H1 (cell line): ENCODE measurements at regions not wholly inside any gene's neighbourhood (a gene's known extent, or its start where the extent isn't known, plus 50 kb on each side); places are given as distances from the start of the nearest gene placed in this dataset.

Source experiments
- CTCF ChIA-PET: fragments of 300-600 bp; sonication (Branson Sonifier 250); formaldehyde crosslinking; loops from one replicate; lab custom pipeline; 2021; ENCODE audit not compliant: partially characterized antibody; lab: Charles Lee
- POLR2A ChIA-PET: fragments of 300-600 bp; sonication (Branson Sonifier 250); formaldehyde crosslinking; loops from one replicate; lab custom pipeline; 2021; ENCODE audit warnings: inconsistent platforms; ENCODE audit not compliant: partially characterized antibody; lab: Charles Lee
- DNase-seq, 2 experiments: peaks; one replicate each; pipeline versions ENCODE4 v3.0.0 to v3.0.0-alpha.2; 2010 to 2022; ENCODE audit warnings: low spot score in 2 of 2, low read depth in 1 of 2, mixed read lengths in 1 of 2
- FAIRE-seq: peaks from 2 replicates; lab custom pipeline; 2011; peaks lifted over from hg19 to GRCh38; lab: Jason Lieb, UNC
- H2AFZ ChIP-seq: 2 replicates; pipeline ENCODE4 v1.8.1; 2012; ENCODE audit warnings: low read length, inconsistent platforms
- H2AK5ac ChIP-seq: 2 replicates; pipeline ENCODE4 v1.6.1; 2013; ENCODE audit warnings: low read depth, low read length
- H2BK120ac ChIP-seq: replicated peaks from 2 replicates; pipeline ENCODE3; 2013; ENCODE audit warnings: low read depth, low read length, inconsistent platforms
- H2BK12ac ChIP-seq: 2 replicates; pipeline ENCODE4 v1.6.1; 2013; ENCODE audit warnings: low read depth, low read length
- H2BK15ac ChIP-seq: 2 replicates; pipeline ENCODE4 v1.6.1; 2013; ENCODE audit warnings: low read length
- H2BK20ac ChIP-seq: 2 replicates; pipeline ENCODE4 v1.6.1; 2013; ENCODE audit warnings: low read length
- H2BK5ac ChIP-seq: 2 replicates; pipeline ENCODE4 v1.6.1; 2013; ENCODE audit warnings: low read depth, low read length
- H3K14ac ChIP-seq: 2 replicates; pipeline ENCODE4 v1.6.1; 2013; ENCODE audit warnings: inconsistent platforms; ENCODE audit not compliant: insufficient read length
- H3K18ac ChIP-seq: 2 replicates; pipeline ENCODE4 v1.6.1; 2013; ENCODE audit warnings: low read length; ENCODE audit errors: extremely low read depth
- H3K23ac ChIP-seq: 2 replicates; pipeline ENCODE4 v1.6.1; 2013; ENCODE audit warnings: inconsistent platforms; ENCODE audit not compliant: insufficient read length
- H3K23me2 ChIP-seq: 2 replicates; pipeline ENCODE4 v1.6.1; 2013; ENCODE audit warnings: low read depth, low read length
- H3K27ac ChIP-seq: 2 replicates; pipeline ENCODE4 v1.6.1; 2011; ENCODE audit warnings: low read depth, low read length, inconsistent platforms
- H3K27me3 ChIP-seq, 4 experiments: replicated peaks in 1 of 4; 1 replicate in 1 of 4; 2 replicates in 3 of 4; pipeline versions ENCODE4 v1.6.1 to v1.8.1; 2011 to 2013; ENCODE audit warnings: low read length in 3 of 4, mild to moderate bottlenecking in 3 of 4, inconsistent platforms in 2 of 4, mixed read lengths in 2 of 4, moderate library complexity in 1 of 4; ENCODE audit not compliant: control insufficient read depth in 3 of 4, insufficient read depth in 3 of 4; ENCODE audit errors: extremely low read depth in 1 of 4
- H3K36me3 ChIP-seq, 4 experiments: 2 replicates each; pipeline versions ENCODE4 v1.6.1 to v1.8.1; 2011 to 2013; ENCODE audit warnings: mild to moderate bottlenecking in 4 of 4, low read length in 3 of 4, moderate library complexity in 2 of 4, control low read depth in 1 of 4, inconsistent platforms in 1 of 4; ENCODE audit not compliant: insufficient read depth in 4 of 4, control insufficient read depth in 2 of 4
- H3K4ac ChIP-seq: replicated peaks from 2 replicates; pipeline ENCODE3; 2013; ENCODE audit warnings: low read length, low read depth, mixed read lengths, inconsistent platforms; ENCODE audit not compliant: insufficient read length
- H3K4me1 ChIP-seq, 4 experiments: replicated peaks in 1 of 4; 1 replicate in 1 of 4; 2 replicates in 3 of 4; pipeline versions ENCODE4 v1.6.1 to v1.8.1; 2011 to 2013; ENCODE audit warnings: low read length in 3 of 4, inconsistent platforms in 2 of 4, mixed read lengths in 1 of 4; ENCODE audit not compliant: insufficient read depth in 4 of 4, control insufficient read depth in 3 of 4
- H3K4me2 ChIP-seq, 2 experiments: 2 replicates each; pipeline versions ENCODE4 v1.6.1 to v1.8.1; 2011 to 2013; ENCODE audit warnings: low read depth in 2 of 2, low read length in 2 of 2, control low read depth in 1 of 2, inconsistent platforms in 1 of 2, mild to moderate bottlenecking in 1 of 2; ENCODE audit not compliant: insufficient read depth in 1 of 2
- H3K4me3 ChIP-seq, 4 experiments: fragments of 200-600, 300-600 bp in 1 of 4; sonication (generic), shearing (Covaris generic), sonication (Bioruptor Twin) in 1 of 4; 2 replicates each; pipeline versions ENCODE4 v1.5.1 to v1.8.1; 2011 to 2016; ENCODE audit warnings: low read length in 4 of 4, low read depth in 3 of 4, control low read depth in 2 of 4, inconsistent platforms in 2 of 4, mild to moderate bottlenecking in 2 of 4, mixed read lengths in 1 of 4, moderate library complexity in 1 of 4; ENCODE audit not compliant: insufficient read depth in 2 of 4; ENCODE audit errors: extremely low read depth in 1 of 4
- H3K56ac ChIP-seq: replicated peaks from 2 replicates; pipeline ENCODE3; 2013; ENCODE audit warnings: low read depth, mild to moderate bottlenecking, mixed read lengths, low read length, inconsistent platforms; ENCODE audit not compliant: insufficient read length
- H3K79me1 ChIP-seq: 2 replicates; pipeline ENCODE4 v1.6.1; 2013; ENCODE audit warnings: low read depth, low read length, control low read depth
- H3K79me2 ChIP-seq, 2 experiments: 2 replicates each; pipeline versions ENCODE4 v1.6.1 to v1.8.1; 2012 to 2013; ENCODE audit warnings: low read length in 2 of 2, mild to moderate bottlenecking in 2 of 2, inconsistent platforms in 1 of 2; ENCODE audit not compliant: insufficient read depth in 2 of 2, control insufficient read depth in 1 of 2
- H3K9ac ChIP-seq, 4 experiments: replicated peaks in 1 of 4; 1 replicate in 1 of 4; 2 replicates in 3 of 4; pipeline versions ENCODE4 v1.6.1 to v1.8.1; 2011 to 2013; ENCODE audit warnings: low read depth in 3 of 4, low read length in 3 of 4, control low read depth in 2 of 4, mild to moderate bottlenecking in 2 of 4, moderate library complexity in 2 of 4, inconsistent platforms in 1 of 4; ENCODE audit errors: extremely low read depth in 1 of 4
- H3K9me3 ChIP-seq, 2 experiments: 2 replicates each; pipeline versions ENCODE4 v1.6.1 to v1.8.1; 2012 to 2013; ENCODE audit warnings: mild to moderate bottlenecking in 2 of 2, moderate library complexity in 2 of 2, control low read depth in 1 of 2, inconsistent platforms in 1 of 2, low read depth in 1 of 2, low read length in 1 of 2, mixed read lengths in 1 of 2; ENCODE audit not compliant: insufficient read depth in 2 of 2
- H4K20me1 ChIP-seq, 2 experiments: replicated peaks in 1 of 2; 2 replicates each; pipeline versions ENCODE3 to v1.8.1; 2011 to 2013; ENCODE audit warnings: inconsistent platforms in 2 of 2, low read length in 2 of 2, mild to moderate bottlenecking in 1 of 2; ENCODE audit not compliant: insufficient read depth in 2 of 2, control insufficient read depth in 1 of 2
- H4K5ac ChIP-seq: 2 replicates; pipeline ENCODE4 v1.6.1; 2013; ENCODE audit warnings: low read length, low read depth, mixed read lengths, inconsistent platforms; ENCODE audit not compliant: insufficient read length
- H4K8ac ChIP-seq: 2 replicates; pipeline ENCODE4 v1.8.0; 2013; ENCODE audit warnings: mild to moderate bottlenecking, moderate library complexity, low read length, inconsistent platforms; ENCODE audit not compliant: insufficient read depth; ENCODE audit errors: extremely low read depth
- H4K91ac ChIP-seq: replicated peaks from 2 replicates; pipeline ENCODE3; 2013; ENCODE audit warnings: low read length, mixed read lengths, inconsistent platforms; ENCODE audit not compliant: insufficient read length
- HDAC2 ChIP-seq, 2 experiments: fragments of 300-600 bp in 1 of 2; sonication (generic) in 1 of 2; IDR thresholded peaks; 2 replicates each; pipeline ENCODE4 v1.6.1; 2011 to 2012; ENCODE audit warnings: low read depth in 2 of 2, low read length in 2 of 2, mild to moderate bottlenecking in 2 of 2, moderate library complexity in 2 of 2, borderline replicate concordance in 1 of 2, inconsistent platforms in 1 of 2
- SAP30 ChIP-seq: fragments of 300-600 bp; sonication (generic); IDR thresholded peaks from 2 replicates; pipeline ENCODE4 v1.7.1; 2012; ENCODE audit warnings: low read length, moderate library complexity, mild to moderate bottlenecking, inconsistent platforms; ENCODE audit not compliant: insufficient read depth, insufficient replicate concordance
- SP1 ChIP-seq: IDR thresholded peaks from 2 replicates; pipeline ENCODE4 v1.6.1; 2011; ENCODE audit warnings: low read depth, low read length
- WGBS, 2 experiments: shearing (Covaris generic) in 1 of 2; methylation state at CpG; one replicate each; pipeline versions ENCODE4 v1.1.6 to v1.1.7; 2013 to 2015; ENCODE audit warnings: low lambda C conversion rate in 2 of 2, mixed read lengths in 2 of 2, inconsistent platforms in 1 of 2, low coverage in 1 of 2, missing lambda C conversion rate in 1 of 2; ENCODE audit not compliant: insufficient replicate concordance in 2 of 2, insufficient coverage in 1 of 2, insufficient read length in 1 of 2; ENCODE audit errors: extremely low coverage in 1 of 2, missing lambda C conversion rate in 1 of 2; 5-methylcytosine and 5-hydroxymethylcytosine counted together

GRCh38 chr18:65610939-65611338 lies 139.9 kb upstream of the CDH7 start:
- Histone ChIP-seq H3K9me3 (no peaks in the 10 kb centered on the region), H2BK20ac (no peak overlapping the region), H3K4me2 (0 out of 4 replicates have a peak overlapping the region, but pooled peaks of 1 of the 2 experiments have one; percentile 43), H4K5ac (no peak overlapping the region), H3K23me2 (no peaks in the 10 kb centered on the region), H3K4ac (no peak overlapping the region), H3K27me3 (peaks cover 8 to 25% (median 15%) of the 10 kb centered on the region in 4 experiments; a peak in 5 of 7 replicates), H4K20me1 (no peaks in the 10 kb centered on the region), H3K4me1 (peaks cover 0 to 3% (median 1%) of the 10 kb centered on the region in 4 experiments; a peak in 1 of 7 replicates), H3K14ac (no peak overlapping the region), H3K79me2 (no peaks in the 10 kb centered on the region), H3K23ac (no peak overlapping the region), H3K79me1 (no peaks in the 10 kb centered on the region), H4K8ac (no peak overlapping the region), H3K4me3 (peak overlapping the region in 1 of 4 experiments; percentile 37; a peak in 1 of 8 replicates), H2BK12ac (no peak overlapping the region), H3K56ac (no peak overlapping the region), H3K9ac (no peak overlapping the region), H3K27ac (no peak overlapping the region), H2BK120ac (no peak overlapping the region), H3K36me3 (no peaks in the 10 kb centered on the region), H4K91ac (no peak overlapping the region), H2AFZ (no peak overlapping the region), H2AK5ac (no peak overlapping the region), H3K18ac (no peak overlapping the region), H2BK5ac (no peak overlapping the region), H2BK15ac (no peak overlapping the region)
- POLR2A ChIA-PET: no interaction called here
- DNase-seq: peak in 1 of 2 experiments; percentile 33
- 4% methylated on average over 3 of the region's 3 CpGs; no CpG with 5 or more reads in 1 of the 2 experiments for WGBS, 2 experiments
- CTCF ChIA-PET: no interaction called here
- no peak for FAIRE-seq
- TF ChIP-seq SP1 (0 out of 2 replicates have a peak, but pooled peaks have one; percentile 17), HDAC2 (IDR thresholded peaks at IDR 0.05; ENCODE audit: borderline replicate concordance in 1 of 2, low read depth in 2 of 2, low read length in 2 of 2) (peak in 1 of 2 experiments; percentile 66; a peak in 1 of 4 replicates), SAP30 (no peak)
